GM23338 (cell line): ENCODE measurements at regions not wholly inside any gene's neighbourhood (a gene's known extent, or its start where the extent isn't known, plus 50 kb on each side); places are given as distances from the start of the nearest gene placed in this dataset.

Experiments used
- ATAC-seq: fragments of 200-7000 bp; cut with Tn5 transposase; 3 replicates; pipeline ENCODE4 v1.9.1; 2020
- DNase-seq: peaks from one replicate; pipeline ENCODE4 v3.0.0-alpha.2; 2015; ENCODE audit warnings: low spot score
- H2AFZ ChIP-seq: fragments of 200-600 bp; sonication (generic); 2 replicates; pipeline ENCODE4 v1.8.0; 2016; ENCODE audit warnings: antibody characterized with exemption, mild to moderate bottlenecking, moderate library complexity
- H3F3A ChIP-seq: fragments of 200-600 bp; sonication (generic); replicated peaks from 2 replicates; pipeline ENCODE4 v1.8.0; 2017; ENCODE audit warnings: antibody characterized with exemption, mixed run types, low read depth
- H3K27ac ChIP-seq: fragments of 200-600 bp; sonication (generic); 2 replicates; pipeline ENCODE4 v1.6.1; 2016; ENCODE audit warnings: low read depth
- H3K27me3 ChIP-seq: fragments of 200-600 bp; sonication (generic); 2 replicates; pipeline ENCODE4 v1.8.0; 2016; ENCODE audit warnings: mild to moderate bottlenecking, mixed run types, moderate library complexity; ENCODE audit not compliant: insufficient read depth
- H3K36me3 ChIP-seq: fragments of 200-600 bp; sonication (generic); 2 replicates; pipeline ENCODE4 v1.8.0; 2016; ENCODE audit warnings: mild to moderate bottlenecking; ENCODE audit not compliant: insufficient read depth
- H3K4me1 ChIP-seq: fragments of 200-600 bp; sonication (generic); 2 replicates; pipeline ENCODE4 v1.8.0; 2016; ENCODE audit warnings: mild to moderate bottlenecking, moderate library complexity; ENCODE audit not compliant: insufficient read depth
- H3K4me2 ChIP-seq: fragments of 200-600 bp; sonication (generic); 2 replicates; pipeline ENCODE4 v1.7.1; 2017; ENCODE audit warnings: mixed run types
- H3K4me3 ChIP-seq: fragments of 200-600 bp; sonication (generic); 2 replicates; pipeline ENCODE4 v1.6.1; 2016; ENCODE audit warnings: mixed run types
- H3K79me2 ChIP-seq: fragments of 200-600 bp; sonication (generic); replicated peaks from 2 replicates; pipeline ENCODE4 v1.8.0; 2017; ENCODE audit warnings: mild to moderate bottlenecking; ENCODE audit not compliant: insufficient read depth
- H3K9me2 ChIP-seq: fragments of 200-600 bp; sonication (generic); 2 replicates; pipeline ENCODE4 v1.8.0; 2017; ENCODE audit not compliant: insufficient read depth
- H4K20me1 ChIP-seq: fragments of 200-600 bp; sonication (generic); replicated peaks from 2 replicates; pipeline ENCODE4 v1.8.0; 2017; ENCODE audit warnings: mild to moderate bottlenecking; ENCODE audit not compliant: insufficient read depth
- H3K27ac Mint-ChIP-seq: 2 replicates; pipeline ENCODE4 v1.8.0; 2020; ENCODE audit warnings: inconsistent platforms, mild to moderate bottlenecking, moderate library complexity, mixed read lengths
- H3K27me3 Mint-ChIP-seq: 3 replicates; pipeline ENCODE4 v1.8.0; 2022; ENCODE audit warnings: low read depth, mild to moderate bottlenecking, moderate library complexity, mixed read lengths, inconsistent platforms; ENCODE audit not compliant: insufficient read depth, poor library complexity
- H3K36me3 Mint-ChIP-seq: 3 replicates; pipeline ENCODE4 v1.8.0; 2021; ENCODE audit warnings: low read depth, mild to moderate bottlenecking, inconsistent platforms, moderate library complexity, mixed read lengths
- H3K4me1 Mint-ChIP-seq: 3 replicates; pipeline ENCODE4 v1.8.0; 2020; ENCODE audit warnings: mild to moderate bottlenecking, inconsistent platforms, mixed read lengths
- H3K4me3 Mint-ChIP-seq: 3 replicates; pipeline ENCODE4 v1.8.0; 2021; ENCODE audit warnings: moderate library complexity, mild to moderate bottlenecking, inconsistent platforms, mixed read lengths
- H3K9me3 Mint-ChIP-seq: 3 replicates; pipeline ENCODE4 v1.8.0; 2020; ENCODE audit warnings: moderate library complexity, mild to moderate bottlenecking, inconsistent platforms, mixed read lengths
- CREB1 ChIP-seq: fragments of 250-450 bp; sonication (Bioruptor Pico); IDR thresholded peaks from 2 replicates; pipeline ENCODE4 v1.5.0; 2020; ENCODE audit warnings: low read depth, mild to moderate bottlenecking, moderate library complexity
- CTCF ChIP-seq, 2 experiments: fragments of 200-600 bp in 1 of 2; sonication (generic) in 1 of 2; conservative IDR thresholded peaks; 2 replicates each; pipeline versions ENCODE4 v1.5.1 to v1.6.1; 2016 to 2017; ENCODE audit warnings: antibody characterized with exemption in 2 of 2, low read depth in 2 of 2, mild to moderate bottlenecking in 2 of 2, moderate library complexity in 1 of 2
- ETS1 ChIP-seq: IDR thresholded peaks from 2 replicates; pipeline ENCODE4 v1.6.1; 2016; ENCODE audit warnings: antibody characterized with exemption
- EZH2 ChIP-seq: fragments of 200-600 bp; sonication (generic); IDR thresholded peaks from one replicate; pipeline ENCODE4 v1.8.0; 2017; ENCODE audit warnings: antibody characterized with exemption, mild to moderate bottlenecking, low read depth; ENCODE audit not compliant: unreplicated experiment
- EZH2phosphoT487 ChIP-seq: fragments of 200-600 bp; sonication (generic); IDR thresholded peaks from one replicate; pipeline ENCODE4 v1.8.1; 2018; ENCODE audit warnings: antibody characterized with exemption; ENCODE audit not compliant: unreplicated experiment
- JUNB ChIP-seq: IDR thresholded peaks from one replicate; pipeline ENCODE4 v1.6.1; 2016; ENCODE audit warnings: antibody characterized with exemption; ENCODE audit not compliant: unreplicated experiment
- NANOG ChIP-seq: IDR thresholded peaks from 2 replicates; pipeline ENCODE4 v1.6.1; 2016; ENCODE audit warnings: antibody characterized with exemption, borderline replicate concordance
- POLR2AphosphoS5 ChIP-seq: IDR thresholded peaks from 2 replicates; pipeline ENCODE4 v1.6.1; 2016; ENCODE audit warnings: antibody characterized with exemption, low read depth
- REST ChIP-seq: IDR thresholded peaks from one replicate; pipeline ENCODE4 v1.6.1; 2018; ENCODE audit warnings: antibody characterized with exemption; ENCODE audit not compliant: unreplicated experiment
- STAT1 ChIP-seq: IDR thresholded peaks from one replicate; pipeline ENCODE4 v1.6.1; 2016; ENCODE audit warnings: antibody characterized with exemption; ENCODE audit not compliant: unreplicated experiment
- ZNF114 ChIP-seq: fragments of 250-450 bp; sonication (Bioruptor Pico); IDR thresholded peaks from 2 replicates; pipeline ENCODE4 v1.5.0; 2020; ENCODE audit warnings: mild to moderate bottlenecking, moderate library complexity
- ZNF331 ChIP-seq: fragments of 250-450 bp; sonication (Bioruptor Pico); IDR thresholded peaks from 2 replicates; pipeline ENCODE4 v1.5.0; 2020; ENCODE audit warnings: low read depth, mild to moderate bottlenecking, moderate library complexity
- ZNF462 ChIP-seq: fragments of 250-450 bp; sonication (Bioruptor Pico); IDR thresholded peaks from 2 replicates; pipeline ENCODE4 v1.5.0; 2020; ENCODE audit warnings: mild to moderate bottlenecking, moderate library complexity

GRCh38 chr9:20286154-20286700 is 336.1 kb downstream of the MLLT3 start:
- no peaks in the 10 kb centered on the region for H3F3A ChIP-seq
- no peaks in the 10 kb centered on the region for H3K79me2 ChIP-seq
- H3K27ac ChIP-seq = no peak overlapping the region
- ATAC-seq (no peak), DNase-seq (no peak)
- Mint-ChIP-seq H3K36me3 (peaks cover 12% of the 10 kb centered on the region; the same call in 2 of the 3 replicates), H3K27me3 (peaks cover 7% of the 10 kb centered on the region), H3K4me1 (peaks cover 20% of the 10 kb centered on the region), H3K27ac (no peak overlapping the region), H3K4me3 (no peak overlapping the region), H3K9me3 (peaks cover 3% of the 10 kb centered on the region; the same call in 1 of the 3 replicates)
- H2AFZ ChIP-seq = no peak overlapping the region
- no peaks in the 10 kb centered on the region for H3K27me3 ChIP-seq
- no peaks in the 10 kb centered on the region for H3K36me3 ChIP-seq
- peaks cover 8% of the 10 kb centered on the region for H3K4me1 ChIP-seq
- H3K4me2 ChIP-seq = no peak overlapping the region
- TF ChIP-seq CTCF (conservative IDR thresholded peaks at IDR 0.05; ENCODE audit: low read depth in 2 of 2) (no peak), EZH2phosphoT487 (no peak), ZNF331 (no peak), STAT1 (no peak), ZNF462 (CRISPR knock-in tag) (no peak), ETS1 (no peak), JUNB (no peak), POLR2AphosphoS5 (no peak), NANOG (no peak), REST (no peak), EZH2 (no peak), CREB1 (CRISPR knock-in tag) (no peak), ZNF114 (CRISPR knock-in tag) (no peak)
- H3K9me2 ChIP-seq = peaks cover 14% of the 10 kb centered on the region; the same call in 1 of the 2 replicates
- no peak overlapping the region for H3K4me3 ChIP-seq
- H4K20me1 ChIP-seq = no peaks in the 10 kb centered on the region
